K562 (cell line): ENCODE measurements at regions not wholly inside any gene's neighbourhood (a gene's known extent, or its start where the extent isn't known, plus 50 kb on each side); places are given as distances from the start of the nearest gene placed in this dataset.

ENCODE experiments used
- ATAC-seq: fragments of 200-7000 bp; cut with Tn5 transposase; 3 replicates; pipeline ENCODE4 v1.9.1; 2020; ENCODE audit warnings: moderate library complexity
- BruUV-seq: library from RNA; stranded (reverse); fragments of 400-500 nt; replicated peaks from 2 replicates; lab custom pipeline; 2021; lab: Mats Ljungman, UMichigan
- CTCF ChIA-PET: fragments of 300-600 bp; formaldehyde crosslinking; extraction: SDS; loops from one replicate; lab custom pipeline; 2021; ENCODE audit warnings: low intra/inter-chr PET ratio; lab: Yijun Ruan, JAX
- POLR2A ChIA-PET: fragments of 300-600, 350-650 bp; sonication (Branson Sonifier 250); formaldehyde crosslinking; extraction: SDS; loops from one replicate; lab custom pipeline; 2021; ENCODE audit warnings: antibody characterized with exemption, inconsistent platforms; lab: Yijun Ruan, JAX
- DNase-seq, 4 experiments: peaks; one replicate each; pipeline versions ENCODE4 v3.0.0 to v3.0.0-alpha.2; 2011 to 2018; ENCODE audit warnings: low spot score in 3 of 4, mixed read lengths in 3 of 4; ENCODE audit errors: extremely low read depth in 1 of 4
- FAIRE-seq: peaks from 2 replicates; lab custom pipeline; 2011; peaks lifted over from hg19 to GRCh38; lab: Jason Lieb, UNC
- H2AFZ ChIP-seq: 2 replicates; pipeline ENCODE4 v1.6.0; 2011; ENCODE audit warnings: low read depth, low read length, control low read depth, inconsistent platforms
- H3K27ac ChIP-seq: fragments of 200-600 bp; 3 replicates; pipeline ENCODE4 v1.8.0; 2011; ENCODE audit warnings: low read depth, mild to moderate bottlenecking, control low read depth, inconsistent platforms, low read length, moderate library complexity, mixed read lengths; ENCODE audit errors: extremely low read depth
- H3K27me3 ChIP-seq, 2 experiments: fragments of 300-600 bp in 1 of 2; 2 replicates in 1 of 2; 3 replicates in 1 of 2; pipeline versions ENCODE4 v1.6.0 to v1.8.0; 2011; ENCODE audit warnings: inconsistent platforms in 2 of 2, low read length in 2 of 2, mild to moderate bottlenecking in 1 of 2, mixed read lengths in 1 of 2, moderate library complexity in 1 of 2; ENCODE audit not compliant: control insufficient read depth in 2 of 2, insufficient read depth in 2 of 2
- H3K36me3 ChIP-seq: fragments of 300-600 bp; 3 replicates; pipeline ENCODE4 v1.8.0; 2011; ENCODE audit warnings: mild to moderate bottlenecking, low read length, inconsistent platforms; ENCODE audit not compliant: control insufficient read depth, insufficient read depth
- H3K4me1 ChIP-seq, 2 experiments: fragments of 200-600 bp in 1 of 2; replicated peaks in 1 of 2; 2 replicates in 1 of 2; 3 replicates in 1 of 2; pipeline versions ENCODE4 v1.5.1 to v1.8.0; 2011; ENCODE audit warnings: inconsistent platforms in 2 of 2, low read length in 2 of 2, mild to moderate bottlenecking in 1 of 2, mixed read lengths in 1 of 2, moderate library complexity in 1 of 2; ENCODE audit not compliant: control insufficient read depth in 2 of 2, insufficient read depth in 2 of 2
- H3K4me2 ChIP-seq: 2 replicates; pipeline ENCODE4 v1.6.1; 2011; ENCODE audit warnings: low read length, control low read depth, inconsistent platforms, mixed read lengths; ENCODE audit not compliant: insufficient read depth
- H3K4me3 ChIP-seq: fragments of 200-600 bp; sonication (generic), shearing (Covaris generic); 2 replicates; pipeline ENCODE4 v1.5.1; 2016; ENCODE audit warnings: control low read depth, inconsistent platforms
- H3K79me2 ChIP-seq: fragments of 200-600 bp; 3 replicates; pipeline ENCODE4 v1.8.0; 2011; ENCODE audit warnings: low read length, inconsistent platforms; ENCODE audit not compliant: control insufficient read depth, insufficient read depth
- H3K9ac ChIP-seq, 2 experiments: 2 replicates each; pipeline versions ENCODE4 v1.6.0 to v1.6.1; 2011; ENCODE audit warnings: low read depth in 2 of 2, low read length in 2 of 2, control low read depth in 1 of 2, inconsistent platforms in 1 of 2, mild to moderate bottlenecking in 1 of 2, mixed read lengths in 1 of 2; ENCODE audit not compliant: insufficient read depth in 1 of 2
- H3K9me1 ChIP-seq: one replicate; pipeline ENCODE4 v1.6.0; 2011; ENCODE audit warnings: inconsistent platforms, mild to moderate bottlenecking, low read length, moderate library complexity; ENCODE audit not compliant: control insufficient read depth, insufficient read depth
- H3K9me3 ChIP-seq: replicated peaks from 2 replicates; pipeline ENCODE4 v1.5.1; 2011; ENCODE audit warnings: low read depth, low read length, inconsistent platforms; ENCODE audit not compliant: control insufficient read depth, insufficient read depth
- H4K20me1 ChIP-seq: replicated peaks from 2 replicates; pipeline ENCODE4 v1.6.1; 2011; ENCODE audit warnings: low read length, inconsistent platforms, mixed read lengths; ENCODE audit not compliant: control insufficient read depth, insufficient read depth
- ARHGAP35 ChIP-seq: fragments of 450-650 bp; IDR thresholded peaks from 2 replicates; pipeline ENCODE4 v1.6.1; 2018; ENCODE audit not compliant: partially characterized antibody
- C11orf30 ChIP-seq: fragments of 450-650 bp; IDR thresholded peaks from 2 replicates; pipeline ENCODE4 v1.6.1; 2016; ENCODE audit warnings: low read depth, mild to moderate bottlenecking
- ETV6 ChIP-seq, 3 experiments: fragments of 150-350 bp in 1 of 3; sonication (generic) in 1 of 3; formaldehyde crosslinking in 1 of 3; IDR thresholded peaks; 2 replicates each; pipeline versions ENCODE4 v1.6.1 to v1.8.0; 2014 to 2022; ENCODE audit warnings: borderline replicate concordance in 2 of 3, low read depth in 2 of 3, antibody characterized with exemption in 1 of 3, low read length in 1 of 3, mild to moderate bottlenecking in 1 of 3, missing genetic modification reagents in 1 of 3
- FOS ChIP-seq: IDR thresholded peaks from 3 replicates; pipeline ENCODE4 v1.6.1; 2011; ENCODE audit not compliant: insufficient read length; ENCODE audit errors: extremely low read depth
- MAFF ChIP-seq: IDR thresholded peaks from 2 replicates; pipeline ENCODE4 v1.6.1; 2012; ENCODE audit warnings: low read length, improper control_type of control experiment
- MAFG ChIP-seq: fragments of 450-650 bp; conservative IDR thresholded peaks from 2 replicates; pipeline ENCODE4 v1.6.1; 2016; ENCODE audit warnings: missing genetic modification characterization, missing compliant biosample characterization
- MAFK ChIP-seq: IDR thresholded peaks from 2 replicates; pipeline ENCODE4 v1.6.1; 2011; ENCODE audit warnings: low read length, improper control_type of control experiment
- MEIS2 ChIP-seq: fragments of 450-650 bp; IDR thresholded peaks from 2 replicates; pipeline ENCODE4 v1.6.1; 2014; ENCODE audit warnings: mild to moderate bottlenecking; ENCODE audit not compliant: partially characterized antibody
- ZNF316 ChIP-seq: fragments of 450-650 bp; IDR thresholded peaks from 2 replicates; pipeline ENCODE4 v1.6.1; 2016
- ZNF707 ChIP-seq: fragments of 250-450 bp; sonication (Bioruptor Pico); conservative IDR thresholded peaks from 2 replicates; pipeline ENCODE4 v1.8.0; 2022; ENCODE audit warnings: inconsistent platforms, mild to moderate bottlenecking, moderate library complexity
- WGBS: fragments of 100-300 bp; shearing (Covaris generic); methylation state at CpG from one replicate; pipeline ENCODE4 v1.1.6; 2016; ENCODE audit warnings: low coverage, mixed read lengths; ENCODE audit not compliant: insufficient coverage; ENCODE audit errors: missing lambda C conversion rate; 5-methylcytosine and 5-hydroxymethylcytosine counted together
- in situ Hi-C: fragments of 300-500 bp; cut with MboI; formaldehyde crosslinking; loops from 4 replicates; pipeline ENCODE4 v1.15.0; 2018; ENCODE audit warnings: inconsistent platforms, mixed read lengths
- intact Hi-C: fragments of 100-400 bp; cut with micrococcal nuclease; formaldehyde crosslinking; loops from 2 replicates; pipeline ENCODE4 v1.14.2; 2022
- TF ChIP-seq, protein P1 (sequence below): fragments of 450-650 bp; formaldehyde crosslinking; conservative IDR thresholded peaks from 2 replicates; pipeline ENCODE4 v1.4.0; 2022; ENCODE audit warnings: mild to moderate bottlenecking, missing genetic modification characterization

DNA sequence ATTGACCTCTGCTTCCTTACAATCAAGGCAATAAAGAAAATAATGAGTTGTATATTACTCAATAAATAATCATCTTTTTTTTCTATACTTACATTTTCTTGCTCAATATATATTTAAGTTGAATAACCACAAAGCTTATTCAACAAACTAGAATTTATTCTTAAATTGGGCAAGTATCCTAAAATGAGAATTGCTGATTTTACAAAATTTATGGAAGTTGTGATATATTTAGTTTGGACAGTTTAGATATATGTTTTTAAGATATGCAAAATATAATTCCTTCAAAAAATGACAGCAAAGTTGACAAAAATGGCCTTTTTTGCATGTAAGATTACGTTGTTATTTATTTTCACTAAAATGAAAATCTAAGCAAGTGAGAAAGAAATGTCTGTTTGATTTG lies 305.7 kb upstream of the GRIN3A start:
- no peaks in the 10 kb centered on the region for H3K36me3 ChIP-seq
- H3K9me3 ChIP-seq, result 0 out of 2 replicates have a peak, but pooled peaks cover 2% of the 10 kb centered on the region
- 0% methylated on average over 1 of the region's 1 CpG for WGBS
- H3K4me3 ChIP-seq, result no peak overlapping the region
- no peaks in the 10 kb centered on the region for H3K79me2 ChIP-seq
- intact Hi-C loops, result no loop called here
- BruUV-seq, result no TSS peak
- H3K27me3 ChIP-seq, result no peaks in the 10 kb centered on the region
- ATAC-seq (no peak), DNase-seq (no peak), FAIRE-seq (no peak)
- no peak overlapping the region for H2AFZ ChIP-seq
- in situ Hi-C loops, result no loop called here
- no peak overlapping the region for H3K9ac ChIP-seq
- POLR2A ChIA-PET, result no interaction called here
- TF ChIP-seq MEIS2 (no peak), ETV6 (IDR thresholded peaks at IDR 0.05; ENCODE audit: borderline replicate concordance in 1 of 2, low read depth in 2 of 2, low read length in 1 of 2) (no peak), ETV6 (CRISPR knock-in tag; IDR thresholded peaks at IDR 0.05; ENCODE audit: borderline replicate concordance) (no peak), FOS (no peak), ZNF316 (peak; percentile 84), MAFG (tag) (peak; percentile 62), ARHGAP35 (no peak), ZNF707 (no peak), C11orf30 (peak; percentile 70; the same call in 1 of the 2 replicates), MAFF (peak; percentile 46; the same call in 1 of the 2 replicates), MAFK (peak; percentile 31; the same call in 1 of the 2 replicates)
- TF ChIP-seq, protein P1, sequence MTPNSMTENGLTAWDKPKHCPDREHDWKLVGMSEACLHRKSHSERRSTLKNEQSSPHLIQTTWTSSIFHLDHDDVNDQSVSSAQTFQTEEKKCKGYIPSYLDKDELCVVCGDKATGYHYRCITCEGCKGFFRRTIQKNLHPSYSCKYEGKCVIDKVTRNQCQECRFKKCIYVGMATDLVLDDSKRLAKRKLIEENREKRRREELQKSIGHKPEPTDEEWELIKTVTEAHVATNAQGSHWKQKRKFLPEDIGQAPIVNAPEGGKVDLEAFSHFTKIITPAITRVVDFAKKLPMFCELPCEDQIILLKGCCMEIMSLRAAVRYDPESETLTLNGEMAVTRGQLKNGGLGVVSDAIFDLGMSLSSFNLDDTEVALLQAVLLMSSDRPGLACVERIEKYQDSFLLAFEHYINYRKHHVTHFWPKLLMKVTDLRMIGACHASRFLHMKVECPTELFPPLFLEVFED (CRISPR knock-in tag), result no peak
- H3K27ac ChIP-seq, result no peak overlapping the region
- CTCF ChIA-PET, result no interaction called here
- H3K4me2 ChIP-seq, result no peak overlapping the region
- no peaks in the 10 kb centered on the region for H4K20me1 ChIP-seq
- H3K4me1 ChIP-seq, result no peaks in the 10 kb centered on the region
- no peaks in the 10 kb centered on the region for H3K9me1 ChIP-seq
